ENCODE measurements at regions not wholly inside any gene's neighbourhood (a gene's known extent, or its start where the extent isn't known, plus 50 kb on each side); places are given as distances from the start of the nearest gene placed in this dataset.

- no peak for TF ChIP-seq GATA2 (IDR thresholded peaks at IDR 0.05; ENCODE audit: insufficient read depth, insufficient read length, low read depth, low read length)
- no peak for TF ChIP-seq POLR2A (IDR thresholded peaks at IDR 0.05; ENCODE audit: low read depth, low read length)
- TF ChIP-seq MYC (IDR thresholded peaks at IDR 0.05; ENCODE audit: low read depth, low read length), result no peak
- TF ChIP-seq FOS (IDR thresholded peaks at IDR 0.05; ENCODE audit: borderline replicate concordance, insufficient read depth, low read length), result no peak
- no peak for TF ChIP-seq JUN (IDR thresholded peaks at IDR 0.05; ENCODE audit: borderline replicate concordance, insufficient read depth, insufficient read length, low read depth)
- no peak for TF ChIP-seq EZH2 (IDR thresholded peaks at IDR 0.05; ENCODE audit: borderline replicate concordance, low read depth, low read length, severe bottlenecking)
- TF ChIP-seq, protein P1, sequence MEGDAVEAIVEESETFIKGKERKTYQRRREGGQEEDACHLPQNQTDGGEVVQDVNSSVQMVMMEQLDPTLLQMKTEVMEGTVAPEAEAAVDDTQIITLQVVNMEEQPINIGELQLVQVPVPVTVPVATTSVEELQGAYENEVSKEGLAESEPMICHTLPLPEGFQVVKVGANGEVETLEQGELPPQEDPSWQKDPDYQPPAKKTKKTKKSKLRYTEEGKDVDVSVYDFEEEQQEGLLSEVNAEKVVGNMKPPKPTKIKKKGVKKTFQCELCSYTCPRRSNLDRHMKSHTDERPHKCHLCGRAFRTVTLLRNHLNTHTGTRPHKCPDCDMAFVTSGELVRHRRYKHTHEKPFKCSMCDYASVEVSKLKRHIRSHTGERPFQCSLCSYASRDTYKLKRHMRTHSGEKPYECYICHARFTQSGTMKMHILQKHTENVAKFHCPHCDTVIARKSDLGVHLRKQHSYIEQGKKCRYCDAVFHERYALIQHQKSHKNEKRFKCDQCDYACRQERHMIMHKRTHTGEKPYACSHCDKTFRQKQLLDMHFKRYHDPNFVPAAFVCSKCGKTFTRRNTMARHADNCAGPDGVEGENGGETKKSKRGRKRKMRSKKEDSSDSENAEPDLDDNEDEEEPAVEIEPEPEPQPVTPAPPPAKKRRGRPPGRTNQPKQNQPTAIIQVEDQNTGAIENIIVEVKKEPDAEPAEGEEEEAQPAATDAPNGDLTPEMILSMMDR (IDR thresholded peaks at IDR 0.05; ENCODE audit: extremely low read depth in 1 of 2, insufficient read depth in 1 of 2, low read depth in 1 of 2, low read length in 2 of 2), result no peak
- no peak for TF ChIP-seq POLR2AphosphoS5 (IDR thresholded peaks at IDR 0.05; ENCODE audit: insufficient read depth, low read depth, low read length)
- TF ChIP-seq, protein P2, sequence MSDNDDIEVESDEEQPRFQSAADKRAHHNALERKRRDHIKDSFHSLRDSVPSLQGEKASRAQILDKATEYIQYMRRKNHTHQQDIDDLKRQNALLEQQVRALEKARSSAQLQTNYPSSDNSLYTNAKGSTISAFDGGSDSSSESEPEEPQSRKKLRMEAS (IDR thresholded peaks at IDR 0.05; ENCODE audit: insufficient read depth, insufficient read length), result no peak
- Histone ChIP-seq H3K9ac (replicated peaks; ENCODE audit: extremely low read depth, insufficient read depth, low read length) (no peak overlapping the region), H3K27me3 (ENCODE audit: control insufficient read depth in 2 of 2, insufficient read depth in 2 of 2, low read length in 2 of 2) (no peaks in the 10 kb centered on the region), H3K4me1 (ENCODE audit: control insufficient read depth, extremely low read depth, insufficient read depth, low read length) (peaks cover 12% of the 10 kb centered on the region), H3K36me3 (ENCODE audit: control insufficient read depth in 2 of 2, extremely low read depth in 1 of 2, insufficient read depth in 2 of 2, low read length in 2 of 2) (no peaks in the 10 kb centered on the region), H3K9me1 (replicated peaks; ENCODE audit: control insufficient read depth, extremely low read depth, insufficient read depth, low read length) (no peaks in the 10 kb centered on the region), H3K79me2 (ENCODE audit: control insufficient read depth, insufficient read depth, low read length) (no peaks in the 10 kb centered on the region), H3K27ac (ENCODE audit: insufficient read depth, low read depth, low read length) (no peak overlapping the region), H3K4me3 (replicated peaks in 1 of 3; ENCODE audit: insufficient read depth in 1 of 3, low read depth in 1 of 3, low read length in 3 of 3) (no peak overlapping the region), H2AFZ (ENCODE audit: low read depth, low read length) (no peak overlapping the region), H4K20me1 (replicated peaks; ENCODE audit: control insufficient read depth, extremely low read depth, insufficient read depth, low read length) (no peaks in the 10 kb centered on the region), H3K9me3 (replicated peaks; ENCODE audit: control insufficient read depth, insufficient read depth, low read length) (no peaks in the 10 kb centered on the region), H3K4me2 (ENCODE audit: insufficient read depth, low read length) (no peak overlapping the region)
- POLR2A ChIA-PET, result no interaction called here
- FAIRE-seq, result no peak
- CTCF ChIA-PET, result no interaction called here
- intact Hi-C loops (cut with micrococcal nuclease), result no loop called here
- dilution Hi-C loops (cut with MboI; ENCODE audit: extremely low pct_ligation_motif_present, low sequenced_read_pairs), result no loop called here
- no peak for DNase-seq (ENCODE audit: low read depth, low spot score)
- BruUV-seq (replicated peaks), result no TSS peak
Measured at GRCh38 chr2:12827721-12828120, 111.0 kb downstream of the TRIB2 start.

Measured in endothelial cell of umbilical vein (primary cell).